Uterus (tissue), 2 donors: ENCODE measurements at regions not wholly inside any gene's neighbourhood (a gene's known extent, or its start where the extent isn't known, plus 50 kb on each side); places are given as distances from the start of the nearest gene placed in this dataset.

Experiments used
- POLR2A ChIP-seq, 2 donors: fragments of 450-650 bp; IDR thresholded peaks; one replicate each; pipeline ENCODE4 v1.6.1; 2016; ENCODE audit warnings: antibody characterized with exemption in 2 of 2, mild to moderate bottlenecking in 1 of 2, moderate library complexity in 1 of 2
- TF ChIP-seq, protein P1 (sequence below), 4 experiments: fragments of 200-600 bp in 2 of 4; fragments of 450-650 bp in 2 of 4; sonication (generic) in 2 of 4; IDR thresholded peaks; one replicate each; pipeline ENCODE4 v1.5.1; 2016 to 2019; ENCODE audit warnings: antibody characterized with exemption in 4 of 4, mild to moderate bottlenecking in 2 of 4, moderate library complexity in 1 of 4

DNA sequence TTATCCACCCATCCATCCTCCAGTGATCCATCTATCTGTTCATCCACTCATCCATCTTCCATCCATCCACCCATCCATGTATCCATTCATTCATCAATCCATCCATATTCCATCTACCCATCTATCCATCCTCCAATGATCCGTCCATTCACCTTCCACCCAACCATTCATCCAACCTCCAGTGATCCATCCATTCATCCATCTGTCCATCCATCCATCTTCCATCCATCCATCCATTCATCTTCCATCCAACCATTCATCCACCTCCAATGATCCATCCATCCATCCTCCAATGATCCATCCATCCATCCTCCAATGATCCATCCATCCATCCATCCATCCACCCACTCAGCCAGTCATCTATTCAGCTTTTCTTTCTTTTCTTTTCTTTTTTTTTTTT, 156.5 kb upstream of the WSCD1 start:
- TF ChIP-seq, protein P1, sequence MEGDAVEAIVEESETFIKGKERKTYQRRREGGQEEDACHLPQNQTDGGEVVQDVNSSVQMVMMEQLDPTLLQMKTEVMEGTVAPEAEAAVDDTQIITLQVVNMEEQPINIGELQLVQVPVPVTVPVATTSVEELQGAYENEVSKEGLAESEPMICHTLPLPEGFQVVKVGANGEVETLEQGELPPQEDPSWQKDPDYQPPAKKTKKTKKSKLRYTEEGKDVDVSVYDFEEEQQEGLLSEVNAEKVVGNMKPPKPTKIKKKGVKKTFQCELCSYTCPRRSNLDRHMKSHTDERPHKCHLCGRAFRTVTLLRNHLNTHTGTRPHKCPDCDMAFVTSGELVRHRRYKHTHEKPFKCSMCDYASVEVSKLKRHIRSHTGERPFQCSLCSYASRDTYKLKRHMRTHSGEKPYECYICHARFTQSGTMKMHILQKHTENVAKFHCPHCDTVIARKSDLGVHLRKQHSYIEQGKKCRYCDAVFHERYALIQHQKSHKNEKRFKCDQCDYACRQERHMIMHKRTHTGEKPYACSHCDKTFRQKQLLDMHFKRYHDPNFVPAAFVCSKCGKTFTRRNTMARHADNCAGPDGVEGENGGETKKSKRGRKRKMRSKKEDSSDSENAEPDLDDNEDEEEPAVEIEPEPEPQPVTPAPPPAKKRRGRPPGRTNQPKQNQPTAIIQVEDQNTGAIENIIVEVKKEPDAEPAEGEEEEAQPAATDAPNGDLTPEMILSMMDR (IDR thresholded peaks at IDR 0.05) = no peak
- TF ChIP-seq POLR2A (IDR thresholded peaks at IDR 0.05) = no peak
